Suprapubic skin (tissue), 4 donors: ENCODE measurements at regions not wholly inside any gene's neighbourhood (a gene's known extent, or its start where the extent isn't known, plus 50 kb on each side); places are given as distances from the start of the nearest gene placed in this dataset.

ENCODE experiments used
- EP300 ChIP-seq: sonication (generic); formaldehyde crosslinking; IDR thresholded peaks from one replicate; pipeline ENCODE4 v1.6.1; 2017; ENCODE audit warnings: antibody characterized with exemption
- POLR2A ChIP-seq, 2 donors: fragments of 450-650 bp; IDR thresholded peaks; one replicate each; pipeline ENCODE4 v1.6.1; 2017; ENCODE audit warnings: antibody characterized with exemption in 2 of 2, mild to moderate bottlenecking in 2 of 2, moderate library complexity in 2 of 2
- POLR2AphosphoS5 ChIP-seq, 3 donors: sonication (generic); formaldehyde crosslinking; IDR thresholded peaks; one replicate each; pipeline ENCODE4 v1.6.1; 2017; ENCODE audit warnings: antibody characterized with exemption in 3 of 3
- TF ChIP-seq, protein P1 (sequence below), 2 donors: fragments of 200-600 bp in 1 of 2; fragments of 450-650 bp in 1 of 2; sonication (generic) in 1 of 2; IDR thresholded peaks; one replicate each; pipeline ENCODE4 v1.5.1; 2016 to 2019; ENCODE audit warnings: antibody characterized with exemption in 2 of 2, mild to moderate bottlenecking in 1 of 2, moderate library complexity in 1 of 2

DNA sequence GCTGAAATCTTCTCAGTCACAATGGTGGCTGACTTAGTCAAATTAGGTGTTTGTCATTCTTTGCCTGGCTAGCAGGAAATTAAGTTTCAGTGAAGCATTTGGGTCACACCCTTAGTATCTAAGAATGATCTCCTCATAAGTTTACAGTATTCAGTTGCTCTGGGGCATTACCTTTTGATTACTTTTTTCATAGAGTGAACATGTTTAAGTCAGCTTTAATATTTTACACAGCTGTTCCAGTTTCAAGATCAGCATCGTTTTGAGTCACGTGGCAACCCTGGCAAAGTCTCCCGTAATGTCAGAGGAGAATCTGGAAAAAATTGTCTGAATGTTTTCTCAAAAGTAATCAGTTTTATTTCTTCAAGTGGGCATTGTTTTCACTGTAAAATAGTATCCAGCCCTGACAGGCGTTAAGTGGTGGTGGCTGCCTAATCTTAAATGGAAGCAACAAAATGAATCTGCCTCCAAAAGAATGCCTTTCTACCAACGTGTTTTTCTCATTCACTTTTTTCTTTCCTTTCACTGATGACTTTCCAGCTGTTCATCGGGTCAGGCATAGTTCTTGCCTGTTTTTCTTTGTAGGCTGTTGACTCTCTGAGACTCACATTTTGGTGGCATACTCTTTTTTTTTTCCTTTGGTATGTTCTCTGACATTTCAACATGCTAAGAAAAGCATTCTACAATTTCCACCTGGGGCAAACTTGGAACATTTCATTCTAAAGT is 319.6 kb upstream of the TCF4 start:
- TF ChIP-seq POLR2AphosphoS5 (IDR thresholded peaks at IDR 0.05) (no peak), EP300 (no peak), POLR2A (IDR thresholded peaks at IDR 0.05) (no peak)
- TF ChIP-seq, protein P1, sequence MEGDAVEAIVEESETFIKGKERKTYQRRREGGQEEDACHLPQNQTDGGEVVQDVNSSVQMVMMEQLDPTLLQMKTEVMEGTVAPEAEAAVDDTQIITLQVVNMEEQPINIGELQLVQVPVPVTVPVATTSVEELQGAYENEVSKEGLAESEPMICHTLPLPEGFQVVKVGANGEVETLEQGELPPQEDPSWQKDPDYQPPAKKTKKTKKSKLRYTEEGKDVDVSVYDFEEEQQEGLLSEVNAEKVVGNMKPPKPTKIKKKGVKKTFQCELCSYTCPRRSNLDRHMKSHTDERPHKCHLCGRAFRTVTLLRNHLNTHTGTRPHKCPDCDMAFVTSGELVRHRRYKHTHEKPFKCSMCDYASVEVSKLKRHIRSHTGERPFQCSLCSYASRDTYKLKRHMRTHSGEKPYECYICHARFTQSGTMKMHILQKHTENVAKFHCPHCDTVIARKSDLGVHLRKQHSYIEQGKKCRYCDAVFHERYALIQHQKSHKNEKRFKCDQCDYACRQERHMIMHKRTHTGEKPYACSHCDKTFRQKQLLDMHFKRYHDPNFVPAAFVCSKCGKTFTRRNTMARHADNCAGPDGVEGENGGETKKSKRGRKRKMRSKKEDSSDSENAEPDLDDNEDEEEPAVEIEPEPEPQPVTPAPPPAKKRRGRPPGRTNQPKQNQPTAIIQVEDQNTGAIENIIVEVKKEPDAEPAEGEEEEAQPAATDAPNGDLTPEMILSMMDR (IDR thresholded peaks at IDR 0.05): no peak
